ENCODE measurements at regions not wholly inside any gene's neighbourhood (a gene's known extent, or its start where the extent isn't known, plus 50 kb on each side); places are given as distances from the start of the nearest gene placed in this dataset.

- DNase-seq (ENCODE audit: low read depth in 2 of 2), result no peak
Measured at GRCh38 chr7:11895337-11895736, 63.3 kb upstream of the THSD7A start.

DNA sequence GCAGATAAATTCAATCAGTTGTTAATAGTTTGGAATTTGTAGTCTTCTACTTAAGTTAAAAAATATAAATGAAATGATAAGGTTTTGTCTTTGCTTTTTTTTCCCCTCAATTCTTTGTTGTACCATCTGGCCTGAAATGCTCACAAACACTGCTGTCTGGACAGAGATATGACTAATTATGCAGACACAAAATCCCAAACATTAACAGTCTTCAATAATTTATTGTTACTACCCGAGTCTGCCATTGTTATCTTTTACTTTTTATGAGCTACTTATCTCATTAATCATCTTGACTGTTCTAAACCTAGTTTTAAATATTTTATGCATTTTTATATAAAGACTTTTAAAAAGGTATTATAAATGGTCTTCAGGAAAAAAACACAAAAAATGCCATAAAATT is 64.7 kb upstream of the THSD7A start:
- DNase-seq (ENCODE audit: low read depth in 2 of 2), result no peak

- DNase-seq (ENCODE audit: low read depth in 2 of 2), result no peak
Measured at GRCh38 chr7:11899247-11899646, 67.2 kb upstream of the THSD7A start.

- no peak for DNase-seq (ENCODE audit: low read depth in 2 of 2)
Measured at GRCh38 chr7:11910253-11910652, 78.3 kb upstream of the THSD7A start.

- no peak for DNase-seq (ENCODE audit: low read depth in 2 of 2)
Measured at GRCh38 chr7:11911900-11912299, 79.9 kb upstream of the THSD7A start.

DNA sequence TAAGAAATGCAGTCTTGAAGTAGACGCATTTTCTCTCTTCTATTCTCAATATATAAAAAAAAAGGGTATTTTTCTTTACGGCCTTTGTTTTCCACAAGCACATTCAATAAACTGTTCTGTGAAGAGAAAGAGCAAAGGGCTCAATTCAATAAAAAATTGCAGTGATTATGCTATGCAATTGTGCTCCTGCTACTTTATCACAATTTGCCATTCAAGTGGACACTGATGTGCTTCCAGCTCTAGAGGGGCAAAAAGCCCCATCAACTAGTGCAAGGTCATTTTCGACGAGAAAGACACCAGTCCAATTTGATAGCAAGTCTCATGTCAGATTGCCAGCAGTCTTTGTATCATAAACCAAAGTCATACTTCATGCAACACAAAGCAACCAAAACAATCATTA is 82.6 kb upstream of the THSD7A start:
- DNase-seq (ENCODE audit: low read depth in 2 of 2), result no peak

DNA sequence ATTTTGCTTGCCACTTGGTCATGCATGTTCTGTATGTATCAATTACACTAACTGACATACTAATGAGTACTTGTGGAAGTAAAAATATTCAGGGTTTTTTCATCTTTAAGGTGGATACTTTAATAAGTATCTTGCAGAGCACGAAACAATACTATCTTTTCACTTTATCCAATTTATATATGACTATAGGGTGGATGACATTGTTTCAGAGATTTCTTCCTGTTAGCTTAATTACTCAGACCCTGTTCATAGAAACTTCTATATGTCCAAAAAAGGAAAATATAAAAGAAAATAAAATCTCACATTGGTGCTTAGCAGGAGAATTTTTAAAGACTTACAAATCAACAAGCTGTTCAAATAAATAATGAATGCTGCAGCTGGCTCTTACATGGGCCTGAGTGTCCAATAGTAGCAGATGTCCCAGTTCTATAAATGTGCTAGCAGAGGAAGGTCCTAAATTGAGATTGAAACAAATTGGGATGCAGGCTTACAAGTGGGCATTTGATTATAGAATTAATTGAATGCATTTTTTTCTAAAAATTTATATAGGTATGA is 91.5 kb upstream of the THSD7A start:
- no peak for DNase-seq (ENCODE audit: low read depth in 2 of 2)

- no peak for DNase-seq (ENCODE audit: low read depth in 2 of 2)
Measured at GRCh38 chr7:11931307-11931706, 99.3 kb upstream of the THSD7A start.

DNA sequence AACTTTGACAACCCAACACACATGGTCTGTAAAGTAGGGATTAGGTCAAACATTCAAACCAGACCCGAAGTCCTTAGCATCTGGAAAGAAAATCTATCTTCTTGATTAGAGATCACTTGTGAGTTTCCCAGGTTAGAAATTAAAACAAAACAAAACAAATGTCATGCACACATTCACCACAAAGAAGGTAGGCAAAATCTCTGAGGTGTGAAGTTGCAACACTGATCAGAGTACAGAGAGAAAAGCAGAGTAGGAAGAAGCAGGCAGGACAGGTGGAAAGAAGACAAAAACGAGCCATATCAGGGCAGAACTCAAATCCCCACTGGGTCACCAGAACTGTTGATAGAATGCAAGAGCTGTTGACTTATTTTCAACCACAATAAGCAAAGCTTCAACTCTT is 102.8 kb upstream of the THSD7A start:
- no peak for DNase-seq (ENCODE audit: low read depth in 2 of 2)

DNA sequence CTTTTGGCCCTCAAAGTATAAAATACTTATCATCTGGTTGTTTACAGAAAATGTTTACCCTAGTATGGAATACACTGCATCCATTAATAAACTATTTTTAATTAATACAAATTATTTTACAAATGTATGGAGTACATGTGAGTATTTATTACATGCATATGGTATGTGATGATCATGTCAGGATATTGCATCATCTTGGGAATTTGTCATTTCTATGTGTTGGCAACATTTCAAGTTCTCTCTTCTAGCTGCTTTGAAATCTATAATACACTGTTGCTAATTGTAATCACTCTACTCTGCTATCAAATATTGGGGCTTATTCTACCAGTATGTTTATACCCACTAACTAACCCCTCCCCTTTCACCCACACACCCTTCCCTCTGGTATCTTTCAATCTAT is 103.9 kb upstream of the THSD7A start:
- DNase-seq (ENCODE audit: low read depth in 2 of 2), result no peak

- no peak for DNase-seq (ENCODE audit: low read depth in 2 of 2)
Measured at GRCh38 chr7:11946794-11947193, 114.8 kb upstream of the THSD7A start.

DNA sequence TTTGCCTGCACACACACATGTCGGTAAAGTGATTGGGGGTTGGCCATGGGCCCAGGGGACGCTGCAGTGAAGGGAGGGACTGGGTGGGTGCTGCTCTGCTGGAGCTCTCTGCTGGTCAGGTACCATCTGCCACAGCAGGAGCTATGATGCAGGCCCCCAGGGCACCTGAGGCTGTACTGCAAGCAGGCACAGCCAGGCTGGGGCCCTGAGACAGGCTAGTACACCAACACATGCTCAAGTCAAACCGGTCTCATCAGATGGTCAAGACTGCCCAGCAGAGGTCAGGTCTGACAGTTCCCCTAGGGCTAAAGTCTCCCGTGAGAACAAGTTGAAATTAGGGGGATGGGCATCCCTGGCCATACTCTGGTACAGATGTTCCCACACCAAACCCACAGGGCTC is 118.3 kb upstream of the THSD7A start:
- no peak for DNase-seq (ENCODE audit: low read depth in 2 of 2)

DNA sequence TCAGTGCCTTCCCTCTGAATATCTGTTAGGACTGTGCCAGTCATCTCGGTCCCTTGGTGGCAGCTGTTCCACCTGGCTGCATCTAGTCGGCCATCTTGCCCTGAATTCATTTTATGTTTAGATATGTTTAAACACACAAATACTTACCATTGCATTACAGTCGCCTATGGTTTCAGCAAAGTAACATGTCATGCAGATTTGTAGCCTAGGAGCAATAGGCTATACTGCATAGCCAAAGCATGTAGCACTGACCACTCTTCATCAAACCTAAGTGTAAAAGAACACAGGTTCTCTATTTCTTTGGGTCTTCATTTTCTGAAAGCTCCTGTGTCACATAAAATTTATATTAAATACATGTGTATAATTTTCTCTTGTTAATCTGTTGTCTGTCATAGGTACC is 118.9 kb upstream of the THSD7A start:
- DNase-seq (ENCODE audit: low read depth in 2 of 2), result no peak

GRCh38 chr7:11951909-11952308 is 119.9 kb upstream of the THSD7A start:
- DNase-seq (ENCODE audit: low read depth in 2 of 2), result no peak

DNA sequence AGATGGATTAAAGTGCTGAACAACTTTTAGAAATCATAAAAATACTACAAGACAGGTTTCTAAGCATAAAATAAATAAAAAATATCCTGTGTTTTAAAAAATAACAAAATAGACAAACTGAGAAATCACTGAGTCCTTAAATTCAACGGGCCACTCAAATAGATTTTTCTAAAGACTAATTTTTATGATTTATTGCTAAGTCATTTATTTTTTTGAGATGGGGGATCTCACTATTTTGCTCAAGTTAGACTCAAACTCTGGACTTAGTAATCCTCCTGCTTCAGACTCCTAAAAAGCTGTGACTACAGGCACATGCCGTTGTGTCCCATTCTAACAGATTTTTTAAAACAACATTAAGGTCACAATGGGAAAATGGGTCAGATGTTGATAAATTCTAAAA is 121.0 kb upstream of the THSD7A start:
- no peak for DNase-seq (ENCODE audit: low read depth in 2 of 2)

- no peak for DNase-seq (ENCODE audit: low read depth in 2 of 2)
Measured at GRCh38 chr7:11956991-11957390, 125.0 kb upstream of the THSD7A start.

DNA sequence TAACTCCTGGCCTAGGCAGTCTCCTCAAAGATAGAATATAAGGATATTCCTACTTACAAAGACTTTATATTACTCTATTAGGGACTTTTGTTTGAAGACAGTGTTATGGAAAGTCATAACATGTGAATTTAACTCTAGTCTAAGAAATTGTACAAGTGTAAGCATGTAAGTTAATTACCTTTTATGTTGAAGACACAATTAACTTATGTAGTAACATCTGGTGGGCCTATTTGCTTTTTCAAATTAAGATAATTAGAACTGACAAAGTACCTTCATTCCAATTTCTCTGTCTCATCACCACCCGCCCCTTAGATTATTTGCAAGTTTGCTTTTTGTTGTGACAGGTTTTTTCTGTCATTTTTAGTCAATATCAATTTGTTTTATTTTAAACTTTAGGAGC is 126.0 kb upstream of the THSD7A start:
- DNase-seq (ENCODE audit: low read depth in 2 of 2), result no peak

GRCh38 chr7:11959121-11959520 is 127.1 kb upstream of the THSD7A start:
- no peak for DNase-seq (ENCODE audit: low read depth in 2 of 2)

DNA sequence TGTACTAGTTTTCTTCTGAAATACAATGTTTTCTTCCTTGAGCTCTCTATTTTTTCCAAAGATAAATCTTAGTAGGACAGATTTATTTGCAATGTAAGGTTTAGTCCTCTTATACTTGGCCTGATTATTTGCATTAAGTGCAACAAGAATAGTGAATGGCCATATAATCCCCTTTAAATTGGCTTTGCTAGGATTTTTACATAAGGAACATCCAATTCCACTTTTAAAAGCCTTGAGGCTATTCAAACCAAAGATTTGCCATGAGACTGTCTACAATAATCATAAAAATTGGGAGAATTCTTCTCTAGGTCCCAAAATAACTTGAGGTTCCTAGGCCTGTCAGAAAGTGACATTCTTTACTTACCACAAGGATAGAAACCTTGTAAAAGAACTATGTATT is 128.6 kb upstream of the THSD7A start:
- DNase-seq (ENCODE audit: low read depth in 2 of 2), result no peak

GRCh38 chr7:11969643-11970042 is 137.6 kb upstream of the THSD7A start:
- no peak for DNase-seq (ENCODE audit: low read depth in 2 of 2)

GRCh38 chr7:11970132-11970531 is 138.1 kb upstream of the THSD7A start:
- no peak for DNase-seq (ENCODE audit: low read depth in 2 of 2)

DNA sequence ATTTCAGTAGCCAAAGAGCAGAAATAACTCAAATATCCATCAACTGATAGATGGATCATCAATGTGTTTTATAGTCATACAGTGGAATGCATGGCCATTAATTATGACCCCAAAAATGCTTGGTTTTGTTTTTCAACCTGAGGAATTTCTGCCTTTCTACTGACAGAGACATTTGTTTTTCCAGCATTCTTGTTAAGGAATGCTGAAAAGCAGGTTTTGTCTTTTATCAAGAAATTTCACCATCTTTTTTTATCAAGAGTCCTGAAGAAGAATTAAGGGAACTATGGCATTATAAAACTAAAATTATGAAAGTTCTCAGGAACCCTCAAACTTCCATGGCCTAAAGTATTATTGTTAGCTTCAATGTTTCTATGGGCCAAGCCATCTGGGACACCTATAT is 153.4 kb upstream of the THSD7A start:
- no peak for DNase-seq (ENCODE audit: low read depth in 2 of 2)

GRCh38 chr7:11985971-11986370 is 154.0 kb upstream of the THSD7A start:
- no peak for DNase-seq (ENCODE audit: low read depth in 2 of 2)

DNA sequence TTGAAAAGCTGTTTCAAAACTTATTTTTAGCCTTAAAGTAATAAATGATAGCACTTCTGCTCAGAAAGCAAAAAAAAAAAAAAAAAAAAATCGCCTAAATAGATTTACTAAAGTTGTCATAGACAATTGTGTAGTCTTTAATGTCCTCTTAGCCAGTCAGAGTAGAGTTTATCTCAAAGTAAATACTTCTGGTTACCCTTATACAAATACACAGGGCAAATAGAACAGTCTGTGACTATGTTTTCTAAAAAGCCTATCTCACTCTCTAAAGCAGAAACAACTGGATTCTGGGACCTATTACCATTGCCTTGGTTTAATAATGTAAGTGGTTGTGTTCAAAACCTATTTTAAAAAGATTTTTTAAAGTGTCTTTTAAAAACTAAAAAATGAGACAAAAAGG is 156.2 kb upstream of the THSD7A start:
- DNase-seq (ENCODE audit: low read depth in 2 of 2), result no peak

DNA sequence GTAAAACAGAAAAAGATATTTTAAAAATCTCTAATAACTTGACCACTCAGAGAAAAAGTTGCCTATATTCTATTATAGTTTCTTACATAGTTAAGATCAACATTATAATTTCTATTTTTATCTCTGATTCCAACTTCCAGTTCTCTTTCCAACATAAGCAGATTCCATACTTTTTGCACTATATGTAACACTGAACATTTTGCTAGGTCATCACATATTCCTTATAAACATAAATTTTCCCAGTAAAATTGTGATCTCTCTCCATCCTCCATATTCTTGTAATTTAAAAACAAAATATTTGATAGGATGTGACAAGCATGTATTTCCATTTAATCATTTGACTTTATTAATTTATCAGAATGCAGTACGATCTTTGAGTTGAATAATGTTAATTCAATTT is 170.4 kb upstream of the THSD7A start:
- DNase-seq (ENCODE audit: low read depth in 2 of 2), result no peak
